Ovary (tissue), 3 donors: ENCODE measurements at regions not wholly inside any gene's neighbourhood (a gene's known extent, or its start where the extent isn't known, plus 50 kb on each side); places are given as distances from the start of the nearest gene placed in this dataset.

Experiments used
- EP300 ChIP-seq: sonication (generic); formaldehyde crosslinking; IDR thresholded peaks from one replicate; pipeline ENCODE4 v1.6.1; 2017; ENCODE audit warnings: antibody characterized with exemption
- POLR2A ChIP-seq: fragments of 450-650 bp; IDR thresholded peaks from one replicate; pipeline ENCODE4 v1.6.1; 2017; ENCODE audit warnings: antibody characterized with exemption, mild to moderate bottlenecking, moderate library complexity
- TF ChIP-seq, protein P1 (sequence below), 3 donors: fragments of 450-650 bp in 2 of 3; fragments of 200-600 bp in 1 of 3; IDR thresholded peaks; one replicate each; pipeline versions ENCODE4 v1.5.1 to v1.8.0; 2016 to 2022; ENCODE audit warnings: antibody characterized with exemption in 3 of 3, mild to moderate bottlenecking in 1 of 3
- donor health status: DM: no; HTN: no; CAD: no.

- TF ChIP-seq, protein P1, sequence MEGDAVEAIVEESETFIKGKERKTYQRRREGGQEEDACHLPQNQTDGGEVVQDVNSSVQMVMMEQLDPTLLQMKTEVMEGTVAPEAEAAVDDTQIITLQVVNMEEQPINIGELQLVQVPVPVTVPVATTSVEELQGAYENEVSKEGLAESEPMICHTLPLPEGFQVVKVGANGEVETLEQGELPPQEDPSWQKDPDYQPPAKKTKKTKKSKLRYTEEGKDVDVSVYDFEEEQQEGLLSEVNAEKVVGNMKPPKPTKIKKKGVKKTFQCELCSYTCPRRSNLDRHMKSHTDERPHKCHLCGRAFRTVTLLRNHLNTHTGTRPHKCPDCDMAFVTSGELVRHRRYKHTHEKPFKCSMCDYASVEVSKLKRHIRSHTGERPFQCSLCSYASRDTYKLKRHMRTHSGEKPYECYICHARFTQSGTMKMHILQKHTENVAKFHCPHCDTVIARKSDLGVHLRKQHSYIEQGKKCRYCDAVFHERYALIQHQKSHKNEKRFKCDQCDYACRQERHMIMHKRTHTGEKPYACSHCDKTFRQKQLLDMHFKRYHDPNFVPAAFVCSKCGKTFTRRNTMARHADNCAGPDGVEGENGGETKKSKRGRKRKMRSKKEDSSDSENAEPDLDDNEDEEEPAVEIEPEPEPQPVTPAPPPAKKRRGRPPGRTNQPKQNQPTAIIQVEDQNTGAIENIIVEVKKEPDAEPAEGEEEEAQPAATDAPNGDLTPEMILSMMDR (IDR thresholded peaks at IDR 0.05) = no peak
- TF ChIP-seq EP300 (no peak), POLR2A (no peak)
Measured at GRCh38 chr3:55189359-55189801, 261.5 kb upstream of the LRTM1 start.
